NT2/D1 (cell line): ENCODE measurements at regions not wholly inside any gene's neighbourhood (a gene's known extent, or its start where the extent isn't known, plus 50 kb on each side); places are given as distances from the start of the nearest gene placed in this dataset.

Source experiments
- SUZ12 ChIP-seq: IDR thresholded peaks from 2 replicates; pipeline ENCODE4 v1.6.1; 2011; ENCODE audit not compliant: insufficient read length, insufficient read depth; ENCODE audit errors: extremely low read depth
- YY1 ChIP-seq: IDR thresholded peaks from 2 replicates; pipeline ENCODE4 v1.6.1; 2011; ENCODE audit not compliant: insufficient read length, insufficient read depth
- ZNF274 ChIP-seq: IDR thresholded peaks from 2 replicates; pipeline ENCODE4 v1.6.1; 2011; ENCODE audit warnings: mild to moderate bottlenecking, low read depth, low read length

GRCh38 chr16:66026211-66026610 lies 340.3 kb upstream of the CDH5 start:
- TF ChIP-seq ZNF274: no peak
- TF ChIP-seq YY1: no peak
- no peak for TF ChIP-seq SUZ12
